ENCODE measurements at regions not wholly inside any gene's neighbourhood (a gene's known extent, or its start where the extent isn't known, plus 50 kb on each side); places are given as distances from the start of the nearest gene placed in this dataset.
"Not testable (repeated sequence)": the region's sequence is repeated elsewhere in the genome, so short reads cannot be mapped to it uniquely, and the experiment has no call there.

DNA sequence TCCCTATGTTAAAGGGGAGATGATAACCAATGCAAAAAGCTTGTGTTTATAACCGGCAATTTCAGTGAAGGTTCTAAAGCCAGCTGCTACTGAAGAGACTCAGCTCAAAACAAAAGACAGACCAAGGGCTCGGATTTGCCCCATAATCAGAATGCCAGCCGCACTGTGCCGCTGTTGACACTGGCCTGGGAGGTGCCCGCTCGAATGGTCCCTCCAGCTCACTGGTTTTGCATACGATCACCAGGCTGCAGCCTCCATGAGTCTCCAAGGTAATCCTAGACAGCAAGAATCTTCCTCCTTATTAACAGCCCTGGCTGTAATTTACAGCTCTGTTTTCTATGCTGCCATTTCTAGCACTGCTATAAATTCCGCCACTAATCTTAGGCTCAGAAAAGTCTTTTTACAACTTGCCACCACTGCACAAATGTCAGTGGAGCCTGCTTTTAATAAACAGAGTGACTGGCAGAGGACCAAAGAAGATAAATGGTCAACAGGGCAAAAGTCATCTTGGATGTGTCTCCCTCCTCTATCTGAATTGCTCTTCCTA lies 155.7 kb upstream of the SH3BP4 start:
- DNase-seq, result no peak

DNA sequence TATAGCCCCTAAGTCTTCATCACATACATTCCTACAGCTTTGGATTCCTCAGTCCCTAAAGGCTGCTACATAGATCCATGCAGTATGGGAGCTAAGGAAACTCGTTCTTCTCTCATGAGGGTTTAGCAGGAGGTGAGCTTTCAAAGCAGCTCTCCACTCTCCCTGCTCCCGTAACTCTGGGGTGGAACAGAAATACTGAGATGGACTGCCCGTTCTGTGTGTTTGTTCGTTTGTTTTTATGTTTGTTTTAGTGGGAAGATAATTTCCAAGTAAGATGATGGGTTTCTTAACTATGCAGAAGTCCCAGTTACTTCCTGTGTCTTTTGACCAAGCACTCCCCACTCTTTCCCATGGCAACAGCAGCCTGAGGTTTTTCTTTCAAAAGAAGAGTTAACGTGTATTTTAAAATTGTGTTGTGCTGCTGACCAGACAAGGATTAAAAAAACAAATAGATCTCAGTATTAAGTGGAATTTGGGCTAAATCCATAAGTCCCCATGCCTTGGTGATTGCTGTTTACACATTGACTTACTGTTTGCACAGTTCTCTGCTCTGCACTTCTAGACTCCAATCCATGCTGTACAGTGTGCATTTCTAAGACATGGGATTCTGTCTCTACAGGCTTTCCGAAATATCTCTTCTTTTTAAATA lies 156.4 kb upstream of the SH3BP4 start:
- DNase-seq, result no peak

DNA sequence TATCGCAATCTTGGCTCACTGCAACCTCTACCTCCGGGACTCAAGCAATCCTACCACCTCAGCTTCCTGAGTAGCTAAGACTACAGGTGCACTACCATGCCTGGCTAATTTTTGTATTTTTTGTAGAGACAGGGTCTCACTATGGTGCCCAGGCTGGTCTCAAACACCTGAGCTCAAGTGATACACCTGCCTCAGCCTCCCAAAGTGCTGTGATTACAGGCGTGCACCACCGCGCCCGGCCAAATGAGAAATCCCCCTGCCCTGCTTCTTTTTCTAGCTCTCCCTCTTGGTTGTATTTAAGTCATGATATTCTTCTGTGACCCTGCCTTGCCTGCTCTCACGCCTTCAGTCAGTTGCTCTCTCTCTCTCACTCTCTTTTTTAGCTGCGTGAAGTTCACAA lies 157.0 kb upstream of the SH3BP4 start:
- DNase-seq, result no peak

GRCh38 chr2:234793212-234793785 lies 158.5 kb upstream of the SH3BP4 start:
- no peak for DNase-seq

- no peak for DNase-seq
Measured at GRCh38 chr2:234792621-234793022, 159.2 kb upstream of the SH3BP4 start.

DNA sequence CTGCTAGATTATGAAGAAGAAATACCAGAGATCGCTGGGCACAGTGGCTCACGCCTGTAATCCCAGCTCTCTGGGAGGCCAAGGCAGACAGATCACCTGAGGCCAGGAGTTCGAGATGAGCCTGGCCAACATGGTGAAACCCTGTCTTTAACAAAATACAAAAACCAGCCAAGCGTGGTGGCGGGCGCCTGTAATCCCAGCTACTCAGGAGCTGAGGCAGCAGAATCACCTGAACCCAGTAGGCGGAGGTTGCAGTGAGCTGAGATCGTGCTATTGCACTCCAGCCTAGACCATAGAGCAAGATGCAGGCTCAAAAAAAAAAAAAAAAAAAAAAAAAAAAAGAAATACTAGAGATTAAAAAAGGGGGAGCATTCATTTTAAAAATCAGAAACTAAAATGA lies 159.7 kb upstream of the SH3BP4 start:
- not testable (repeated sequence) for DNase-seq

GRCh38 chr2:234790380-234790779 lies 161.4 kb upstream of the SH3BP4 start:
- no peak for DNase-seq

GRCh38 chr2:234789556-234790325 lies 162.1 kb upstream of the SH3BP4 start:
- no peak for DNase-seq

- no peak for DNase-seq
Measured at GRCh38 chr2:234788841-234789240, 163.0 kb upstream of the SH3BP4 start.

GRCh38 chr2:234788381-234788780 lies 163.4 kb upstream of the SH3BP4 start:
- no peak for DNase-seq

DNA sequence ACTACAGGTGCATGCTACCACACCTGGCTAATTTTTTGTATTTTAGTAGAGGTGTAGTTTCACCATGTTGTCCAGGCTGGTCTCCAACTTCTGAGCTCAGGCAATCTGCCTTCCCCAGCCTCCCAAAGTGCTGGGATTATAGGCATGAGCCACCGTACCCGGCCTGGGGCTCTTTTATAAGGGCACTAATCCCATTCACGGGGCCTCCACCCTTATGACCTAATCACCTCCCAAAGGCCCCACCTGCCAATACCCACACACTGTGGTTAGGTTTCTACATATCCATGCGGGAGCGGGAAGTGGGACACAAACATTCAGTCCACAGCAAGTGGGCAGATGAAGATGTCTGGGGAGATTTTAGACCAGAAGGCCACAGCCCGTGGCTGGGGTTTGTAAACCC lies 164.7 kb upstream of the SH3BP4 start:
- DNase-seq, result no peak

- DNase-seq, result no peak
Measured at GRCh38 chr2:234773764-234774409, 177.9 kb upstream of the SH3BP4 start.

DNA sequence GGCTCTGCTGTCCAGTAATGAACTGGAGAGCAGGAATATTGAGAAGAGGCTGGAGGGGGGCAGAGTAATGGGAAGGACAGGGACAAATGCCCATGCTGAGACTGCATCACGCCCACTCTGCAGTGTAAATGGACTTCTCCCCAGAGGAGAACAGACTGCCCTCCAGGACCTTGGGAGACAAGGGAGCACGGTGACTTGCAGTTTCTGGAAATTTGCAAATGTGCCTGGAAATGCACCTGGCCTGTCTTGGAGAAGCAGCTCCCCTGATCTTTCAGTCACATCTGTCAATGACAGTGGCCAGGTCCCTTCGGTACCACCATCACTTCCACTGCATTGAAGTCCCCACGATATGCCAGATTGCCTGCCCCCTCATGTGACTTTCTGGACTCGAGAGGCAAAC lies 178.7 kb upstream of the SH3BP4 start:
- no peak for DNase-seq

DNA sequence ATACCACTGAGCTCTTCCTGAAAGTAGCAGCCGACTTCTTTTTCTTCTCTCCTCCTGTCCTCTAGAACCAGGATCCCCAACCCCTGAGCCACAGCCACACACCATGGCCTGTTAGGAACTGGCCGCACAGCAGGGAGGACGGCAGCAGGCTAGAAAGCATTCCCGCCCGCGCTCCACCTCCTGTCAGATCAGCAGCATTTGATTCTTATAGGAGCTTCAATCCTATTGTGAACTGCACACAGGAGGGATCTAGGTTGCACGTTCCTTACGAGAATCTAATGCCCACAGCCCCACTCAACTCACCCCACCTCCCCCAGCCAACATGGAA lies 179.1 kb upstream of the SH3BP4 start:
- no peak for DNase-seq

- DNase-seq, result no peak
Measured at GRCh38 chr2:234771980-234772732, 179.7 kb upstream of the SH3BP4 start.

- no peak for DNase-seq
Measured at GRCh38 chr2:234771176-234771575, 180.6 kb upstream of the SH3BP4 start.

GRCh38 chr2:234770715-234771141 lies 181.1 kb upstream of the SH3BP4 start:
- no peak for DNase-seq

- DNase-seq, result no peak
Measured at GRCh38 chr2:234770031-234770506, 181.7 kb upstream of the SH3BP4 start.

DNA sequence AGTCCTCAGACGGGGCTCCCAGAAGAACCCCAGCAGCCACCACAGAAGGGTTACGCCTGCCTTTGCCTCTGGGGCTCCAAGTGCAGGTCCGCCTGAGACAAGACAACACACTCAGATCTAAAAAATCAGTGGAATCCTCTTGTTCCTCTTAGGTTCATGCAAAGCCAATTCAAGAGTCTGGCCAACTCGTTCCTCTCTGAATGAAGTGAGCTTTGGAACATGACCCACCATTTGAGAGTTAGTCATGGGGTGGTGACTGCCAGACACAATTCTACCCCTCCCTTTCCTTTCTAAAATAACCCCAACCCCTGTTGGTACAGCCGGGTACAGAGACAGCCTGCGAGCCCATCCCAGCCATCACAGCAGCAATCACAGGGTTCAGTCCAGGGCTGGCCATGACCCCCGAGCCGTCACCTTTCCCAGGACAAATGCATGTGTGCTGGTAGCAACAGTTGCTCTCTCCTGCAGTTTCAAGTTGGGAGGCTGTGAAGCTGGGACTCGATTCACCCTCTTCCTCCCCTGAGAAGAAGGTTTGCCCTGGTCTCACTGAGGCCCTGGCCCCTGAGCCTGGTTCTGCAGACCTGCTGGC lies 183.1 kb upstream of the SH3BP4 start:
- DNase-seq, result no peak

GRCh38 chr2:234765279-234765678 lies 186.5 kb upstream of the SH3BP4 start:
- DNase-seq, result no peak

DNA sequence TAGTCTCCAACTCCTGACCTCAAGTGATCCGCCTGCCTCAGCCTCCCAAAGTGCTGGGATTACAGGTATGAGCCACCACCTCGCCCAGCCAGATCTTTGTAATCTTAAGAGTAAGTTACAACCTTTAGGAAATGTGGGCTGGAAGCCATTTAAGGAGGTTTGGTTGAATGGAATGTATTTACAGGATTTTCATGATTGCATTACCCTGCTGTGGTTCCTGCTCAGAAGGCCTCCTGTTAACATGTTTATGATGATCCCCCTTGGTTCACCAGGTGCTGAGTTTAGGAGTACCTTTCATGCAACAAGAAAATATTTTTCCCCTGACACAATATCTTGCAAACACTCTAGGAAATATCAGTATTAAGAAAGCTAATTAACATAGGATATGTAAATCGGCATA lies 187.4 kb upstream of the SH3BP4 start:
- DNase-seq, result no peak
